OCI-LY3 (cell line): ENCODE measurements at regions not wholly inside any gene's neighbourhood (a gene's known extent, or its start where the extent isn't known, plus 50 kb on each side); places are given as distances from the start of the nearest gene placed in this dataset.
"Not testable (repeated sequence)": the region's sequence is repeated elsewhere in the genome, so short reads cannot be mapped to it uniquely, and the experiment has no call there.

ENCODE experiments used
- H2AFZ ChIP-seq: fragments of 200-600, 300-600 bp; shearing (Covaris generic); 2 replicates; pipeline ENCODE4 v1.6.0; 2014; ENCODE audit warnings: antibody characterized with exemption, low read depth, low read length
- H3K27ac ChIP-seq: fragments of 200-600, 300-600 bp; sonication (generic); 2 replicates; pipeline ENCODE4 v1.5.1; 2014; ENCODE audit warnings: mild to moderate bottlenecking, low read length, moderate library complexity, mixed read lengths
- H3K27me3 ChIP-seq: fragments of 200-600, 300-600 bp; sonication (generic); 2 replicates; pipeline ENCODE4 v1.6.1; 2014; ENCODE audit warnings: low read depth, low read length, mixed read lengths
- H3K36me3 ChIP-seq: fragments of 200-600, 300-600 bp; sonication (generic); replicated peaks from 2 replicates; pipeline ENCODE3; 2014; ENCODE audit warnings: low read depth, low read length, mixed read lengths
- H3K4me1 ChIP-seq: fragments of 300-600, 200-600 bp; sonication (generic); 2 replicates; pipeline ENCODE4 v1.6.1; 2014; ENCODE audit warnings: low read length, mixed read lengths
- H3K4me2 ChIP-seq: fragments of 200-600, 300-600 bp; sonication (generic); 2 replicates; pipeline ENCODE4 v1.6.1; 2014; ENCODE audit warnings: low read length, mixed read lengths
- H3K4me3 ChIP-seq: fragments of 300-600, 200-600 bp; sonication (generic); 2 replicates; pipeline ENCODE4 v1.5.1; 2014; ENCODE audit warnings: antibody characterized with exemption, mild to moderate bottlenecking, low read length, moderate library complexity
- H3K79me2 ChIP-seq: fragments of 300-600, 200-600 bp; shearing (Covaris generic); 2 replicates; pipeline ENCODE4 v1.6.1; 2014; ENCODE audit warnings: mild to moderate bottlenecking, low read length, mixed read lengths
- H3K9ac ChIP-seq: fragments of 300-600, 200-600 bp; shearing (Covaris generic); 2 replicates; pipeline ENCODE4 v1.6.0; 2014; ENCODE audit warnings: mild to moderate bottlenecking, low read length, moderate library complexity
- H3K9me3 ChIP-seq: fragments of 200-600, 300-600 bp; shearing (Covaris generic); 2 replicates; pipeline ENCODE4 v1.6.1; 2014; ENCODE audit warnings: low read length, mixed read lengths; ENCODE audit not compliant: insufficient read depth
- H4K20me1 ChIP-seq: fragments of 200-600, 300-600 bp; sonication (generic); 2 replicates; pipeline ENCODE4 v1.6.1; 2016; ENCODE audit warnings: low read length, mixed read lengths; ENCODE audit not compliant: insufficient read depth
- CTCF ChIP-seq: fragments of 200-600, 300-600 bp; sonication (generic); IDR thresholded peaks from 2 replicates; pipeline ENCODE4 v1.5.1; 2014; ENCODE audit warnings: antibody characterized with exemption, low read length, low read depth
- EZH2phosphoT487 ChIP-seq: fragments of 200-600 bp; shearing (Covaris generic); IDR thresholded peaks from 2 replicates; pipeline ENCODE4 v1.6.1; 2018; ENCODE audit warnings: antibody characterized with exemption, mixed run types, low read depth

GRCh38 chr5:77864997-77865396 is 88.9 kb upstream of the TBCA start:
- Histone ChIP-seq H3K4me1 (no peaks in the 10 kb centered on the region), H3K79me2 (no peaks in the 10 kb centered on the region), H3K9ac (no peak overlapping the region), H2AFZ (no peak overlapping the region), H3K9me3 (no peaks in the 10 kb centered on the region), H3K4me2 (no peak overlapping the region), H4K20me1 (no peaks in the 10 kb centered on the region), H3K36me3 (no peaks in the 10 kb centered on the region), H3K27ac (no peak overlapping the region), H3K27me3 (no peaks in the 10 kb centered on the region), H3K4me3 (no peak overlapping the region)
- TF ChIP-seq EZH2phosphoT487 (no peak), CTCF (no peak)

- H3K27me3 ChIP-seq = no peaks in the 10 kb centered on the region
- H3K4me1 ChIP-seq = no peaks in the 10 kb centered on the region
- H3K79me2 ChIP-seq = no peaks in the 10 kb centered on the region
- H4K20me1 ChIP-seq = no peaks in the 10 kb centered on the region
- H3K27ac ChIP-seq = no peak overlapping the region
- no peaks in the 10 kb centered on the region for H3K36me3 ChIP-seq
- H3K9ac ChIP-seq = no peak overlapping the region
- H2AFZ ChIP-seq = no peak overlapping the region
- H3K4me3 ChIP-seq = no peak overlapping the region
- H3K9me3 ChIP-seq = no peaks in the 10 kb centered on the region
- no peak overlapping the region for H3K4me2 ChIP-seq
- TF ChIP-seq EZH2phosphoT487 = no peak
- no peak for TF ChIP-seq CTCF
These were observed 87.0 kb upstream of the TBCA start for GRCh38 chr5:77863181-77863580.

GRCh38 chr5:77861576-77861975 is 85.4 kb upstream of the TBCA start:
- Histone ChIP-seq H3K9ac (no peak overlapping the region), H4K20me1 (no peaks in the 10 kb centered on the region), H2AFZ (no peak overlapping the region), H3K27ac (no peak overlapping the region), H3K79me2 (no peaks in the 10 kb centered on the region), H3K4me3 (no peak overlapping the region), H3K9me3 (no peaks in the 10 kb centered on the region), H3K27me3 (no peaks in the 10 kb centered on the region), H3K4me2 (no peak overlapping the region), H3K36me3 (no peaks in the 10 kb centered on the region), H3K4me1 (no peaks in the 10 kb centered on the region)
- TF ChIP-seq CTCF = no peak
- no peak for TF ChIP-seq EZH2phosphoT487

- peaks cover 1% of the 10 kb centered on the region; the same call in 1 of the 2 replicates for H3K4me1 ChIP-seq
- H3K9ac ChIP-seq = no peak overlapping the region
- no peaks in the 10 kb centered on the region for H3K36me3 ChIP-seq
- no peak overlapping the region for H2AFZ ChIP-seq
- H3K27me3 ChIP-seq = no peaks in the 10 kb centered on the region
- no peak overlapping the region for H3K4me2 ChIP-seq
- no peak overlapping the region for H3K27ac ChIP-seq
- no peak overlapping the region for H3K4me3 ChIP-seq
- no peaks in the 10 kb centered on the region for H3K9me3 ChIP-seq
- TF ChIP-seq EZH2phosphoT487 (no peak), CTCF (no peak)
- H3K79me2 ChIP-seq = no peaks in the 10 kb centered on the region
- H4K20me1 ChIP-seq = no peaks in the 10 kb centered on the region
These were observed 83.2 kb upstream of the TBCA start for GRCh38 chr5:77859306-77859705.

GRCh38 chr5:77858678-77859077 is 82.5 kb upstream of the TBCA start:
- not testable (repeated sequence) for H3K27me3 ChIP-seq, H3K27ac ChIP-seq, H3K4me2 ChIP-seq, H3K79me2 ChIP-seq, H2AFZ ChIP-seq, H4K20me1 ChIP-seq, H3K36me3 ChIP-seq, H3K9ac ChIP-seq, H3K4me3 ChIP-seq, H3K9me3 ChIP-seq, H3K4me1 ChIP-seq
